ENCODE measurements at regions not wholly inside any gene's neighbourhood (a gene's known extent, or its start where the extent isn't known, plus 50 kb on each side); places are given as distances from the start of the nearest gene placed in this dataset.
"Not testable (repeated sequence)": the region's sequence is repeated elsewhere in the genome, so short reads cannot be mapped to it uniquely, and the experiment has no call there.

DNA sequence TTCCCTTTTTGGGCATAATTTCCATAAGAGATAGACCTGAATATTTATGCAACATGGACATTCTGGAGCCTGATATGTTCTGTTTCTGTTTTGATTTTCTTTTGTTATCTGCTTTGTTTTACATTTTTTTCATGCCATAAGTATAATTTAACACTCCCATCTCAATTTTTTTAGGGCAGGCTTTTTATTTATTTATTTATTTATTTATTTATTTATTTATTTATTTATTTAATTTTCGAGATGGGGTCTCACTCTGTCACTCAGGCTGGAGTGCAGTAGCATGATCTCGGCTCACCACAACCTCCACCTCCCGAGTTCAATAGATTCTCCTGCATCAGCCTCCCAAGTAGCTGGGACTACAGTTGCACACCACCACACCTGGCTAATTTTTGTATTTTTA, 427.6 kb downstream of the ZNF804A start:
- not testable (repeated sequence) for TF ChIP-seq POLR2A (IDR thresholded peaks at IDR 0.05; ENCODE audit: low read depth, low read length); MYC (IDR thresholded peaks at IDR 0.05; ENCODE audit: low read depth, low read length); EZH2 (IDR thresholded peaks at IDR 0.05; ENCODE audit: borderline replicate concordance, low read depth, low read length, severe bottlenecking); GATA2 (IDR thresholded peaks at IDR 0.05; ENCODE audit: insufficient read depth, insufficient read length, low read depth, low read length); POLR2AphosphoS5 (IDR thresholded peaks at IDR 0.05; ENCODE audit: insufficient read depth, low read depth, low read length); FOS (IDR thresholded peaks at IDR 0.05; ENCODE audit: borderline replicate concordance, insufficient read depth, low read length)
- TF ChIP-seq, protein P1, sequence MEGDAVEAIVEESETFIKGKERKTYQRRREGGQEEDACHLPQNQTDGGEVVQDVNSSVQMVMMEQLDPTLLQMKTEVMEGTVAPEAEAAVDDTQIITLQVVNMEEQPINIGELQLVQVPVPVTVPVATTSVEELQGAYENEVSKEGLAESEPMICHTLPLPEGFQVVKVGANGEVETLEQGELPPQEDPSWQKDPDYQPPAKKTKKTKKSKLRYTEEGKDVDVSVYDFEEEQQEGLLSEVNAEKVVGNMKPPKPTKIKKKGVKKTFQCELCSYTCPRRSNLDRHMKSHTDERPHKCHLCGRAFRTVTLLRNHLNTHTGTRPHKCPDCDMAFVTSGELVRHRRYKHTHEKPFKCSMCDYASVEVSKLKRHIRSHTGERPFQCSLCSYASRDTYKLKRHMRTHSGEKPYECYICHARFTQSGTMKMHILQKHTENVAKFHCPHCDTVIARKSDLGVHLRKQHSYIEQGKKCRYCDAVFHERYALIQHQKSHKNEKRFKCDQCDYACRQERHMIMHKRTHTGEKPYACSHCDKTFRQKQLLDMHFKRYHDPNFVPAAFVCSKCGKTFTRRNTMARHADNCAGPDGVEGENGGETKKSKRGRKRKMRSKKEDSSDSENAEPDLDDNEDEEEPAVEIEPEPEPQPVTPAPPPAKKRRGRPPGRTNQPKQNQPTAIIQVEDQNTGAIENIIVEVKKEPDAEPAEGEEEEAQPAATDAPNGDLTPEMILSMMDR (IDR thresholded peaks at IDR 0.05; ENCODE audit: extremely low read depth in 1 of 2, insufficient read depth in 1 of 2, low read depth in 1 of 2, low read length in 2 of 2): not testable (repeated sequence)
- TF ChIP-seq, protein P2, sequence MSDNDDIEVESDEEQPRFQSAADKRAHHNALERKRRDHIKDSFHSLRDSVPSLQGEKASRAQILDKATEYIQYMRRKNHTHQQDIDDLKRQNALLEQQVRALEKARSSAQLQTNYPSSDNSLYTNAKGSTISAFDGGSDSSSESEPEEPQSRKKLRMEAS (IDR thresholded peaks at IDR 0.05; ENCODE audit: insufficient read depth, insufficient read length): not testable (repeated sequence)

Measured in endothelial cell of umbilical vein (primary cell).